Neural cell (in vitro differentiated cells): ENCODE measurements at regions not wholly inside any gene's neighbourhood (a gene's known extent, or its start where the extent isn't known, plus 50 kb on each side); places are given as distances from the start of the nearest gene placed in this dataset.

Source experiments
- SMC3 ChIP-seq: fragments of 450-650 bp; conservative IDR thresholded peaks from 2 replicates; pipeline ENCODE4 v1.6.1; 2014; ENCODE audit warnings: antibody characterized with exemption, mild to moderate bottlenecking, moderate library complexity; ENCODE audit not compliant: poor library complexity
- TF ChIP-seq, protein P1 (sequence below): fragments of 450-650 bp; IDR thresholded peaks from 2 replicates; pipeline ENCODE4 v1.5.1; 2014; ENCODE audit warnings: antibody characterized with exemption, mild to moderate bottlenecking, moderate library complexity; ENCODE audit not compliant: poor library complexity, severe bottlenecking

DNA sequence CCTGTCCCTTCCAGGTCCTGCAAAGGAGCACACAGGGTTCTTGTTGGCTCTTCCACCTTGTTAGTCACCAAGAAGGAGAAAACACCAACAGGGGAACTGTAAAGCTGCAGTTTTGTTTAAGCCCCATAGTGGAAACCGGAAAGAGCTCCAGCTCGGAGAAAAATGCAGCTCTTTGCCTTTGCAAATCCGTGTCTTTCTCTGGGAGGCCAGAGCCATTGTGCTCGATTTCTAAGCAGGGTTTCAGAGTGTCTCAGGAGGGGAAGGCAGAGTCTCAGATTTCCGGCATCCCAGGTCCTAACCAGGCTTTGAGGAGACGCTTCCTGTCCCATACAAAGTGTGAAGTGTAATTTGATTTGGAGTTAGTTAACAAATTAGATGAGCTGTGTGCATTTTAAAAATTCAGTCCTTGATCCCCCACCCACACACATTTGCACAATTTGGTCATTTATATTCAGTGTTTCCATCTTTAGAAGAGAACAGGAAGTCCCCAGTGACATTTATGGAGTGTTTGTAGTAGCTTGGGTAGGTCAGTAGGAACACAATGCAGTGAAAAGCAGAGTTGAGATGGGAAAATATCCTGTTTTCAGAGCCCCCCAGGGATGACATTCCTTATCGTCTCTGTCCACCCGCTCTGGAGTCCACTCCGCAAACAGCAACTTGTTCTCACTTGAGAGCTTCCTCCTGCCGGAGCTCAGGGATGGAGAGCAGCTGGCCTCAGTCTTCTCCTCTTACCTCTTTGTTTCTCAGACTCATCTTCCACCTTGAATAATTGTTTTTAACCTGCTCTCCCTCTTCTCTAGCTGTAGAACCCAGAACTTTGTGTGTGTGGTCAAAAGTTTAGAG is 331.9 kb downstream of the SEC14L1 start:
- TF ChIP-seq, protein P1, sequence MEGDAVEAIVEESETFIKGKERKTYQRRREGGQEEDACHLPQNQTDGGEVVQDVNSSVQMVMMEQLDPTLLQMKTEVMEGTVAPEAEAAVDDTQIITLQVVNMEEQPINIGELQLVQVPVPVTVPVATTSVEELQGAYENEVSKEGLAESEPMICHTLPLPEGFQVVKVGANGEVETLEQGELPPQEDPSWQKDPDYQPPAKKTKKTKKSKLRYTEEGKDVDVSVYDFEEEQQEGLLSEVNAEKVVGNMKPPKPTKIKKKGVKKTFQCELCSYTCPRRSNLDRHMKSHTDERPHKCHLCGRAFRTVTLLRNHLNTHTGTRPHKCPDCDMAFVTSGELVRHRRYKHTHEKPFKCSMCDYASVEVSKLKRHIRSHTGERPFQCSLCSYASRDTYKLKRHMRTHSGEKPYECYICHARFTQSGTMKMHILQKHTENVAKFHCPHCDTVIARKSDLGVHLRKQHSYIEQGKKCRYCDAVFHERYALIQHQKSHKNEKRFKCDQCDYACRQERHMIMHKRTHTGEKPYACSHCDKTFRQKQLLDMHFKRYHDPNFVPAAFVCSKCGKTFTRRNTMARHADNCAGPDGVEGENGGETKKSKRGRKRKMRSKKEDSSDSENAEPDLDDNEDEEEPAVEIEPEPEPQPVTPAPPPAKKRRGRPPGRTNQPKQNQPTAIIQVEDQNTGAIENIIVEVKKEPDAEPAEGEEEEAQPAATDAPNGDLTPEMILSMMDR, result no peak
- no peak for TF ChIP-seq SMC3
